SHP77 (cell line): ENCODE measurements at regions not wholly inside any gene's neighbourhood (a gene's known extent, or its start where the extent isn't known, plus 50 kb on each side); places are given as distances from the start of the nearest gene placed in this dataset.

Experiments
- DNase-seq, 2 experiments: peaks; one replicate each; lab custom pipeline; 2025; lab: John Stamatoyannopoulos, UW

DNA sequence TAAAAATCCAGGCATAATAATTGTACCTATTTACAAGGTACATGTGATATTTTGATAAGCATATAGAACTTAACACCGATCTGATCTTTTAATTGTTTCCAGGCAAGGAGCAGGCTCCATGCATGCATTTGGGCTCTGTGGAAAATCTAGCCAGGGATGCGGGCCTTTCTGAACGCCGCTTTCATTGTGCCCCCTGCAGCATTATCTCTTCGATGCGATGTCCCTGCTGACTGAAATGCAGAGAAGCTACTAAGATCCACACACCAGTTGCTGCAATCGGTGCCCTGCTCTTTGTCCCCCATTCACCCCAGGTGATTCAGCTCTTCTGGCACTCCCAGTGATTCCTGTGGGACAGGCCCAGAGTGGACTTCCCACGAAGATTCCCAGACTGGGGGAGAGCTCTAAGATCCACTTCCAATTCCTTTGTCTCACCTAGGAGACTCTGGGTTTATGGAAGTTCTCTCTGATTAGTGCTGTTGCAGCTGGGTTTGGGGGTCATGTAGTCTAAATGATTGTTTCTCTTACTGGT, 254.3 kb upstream of the AGA start:
- no peak for DNase-seq

DNA sequence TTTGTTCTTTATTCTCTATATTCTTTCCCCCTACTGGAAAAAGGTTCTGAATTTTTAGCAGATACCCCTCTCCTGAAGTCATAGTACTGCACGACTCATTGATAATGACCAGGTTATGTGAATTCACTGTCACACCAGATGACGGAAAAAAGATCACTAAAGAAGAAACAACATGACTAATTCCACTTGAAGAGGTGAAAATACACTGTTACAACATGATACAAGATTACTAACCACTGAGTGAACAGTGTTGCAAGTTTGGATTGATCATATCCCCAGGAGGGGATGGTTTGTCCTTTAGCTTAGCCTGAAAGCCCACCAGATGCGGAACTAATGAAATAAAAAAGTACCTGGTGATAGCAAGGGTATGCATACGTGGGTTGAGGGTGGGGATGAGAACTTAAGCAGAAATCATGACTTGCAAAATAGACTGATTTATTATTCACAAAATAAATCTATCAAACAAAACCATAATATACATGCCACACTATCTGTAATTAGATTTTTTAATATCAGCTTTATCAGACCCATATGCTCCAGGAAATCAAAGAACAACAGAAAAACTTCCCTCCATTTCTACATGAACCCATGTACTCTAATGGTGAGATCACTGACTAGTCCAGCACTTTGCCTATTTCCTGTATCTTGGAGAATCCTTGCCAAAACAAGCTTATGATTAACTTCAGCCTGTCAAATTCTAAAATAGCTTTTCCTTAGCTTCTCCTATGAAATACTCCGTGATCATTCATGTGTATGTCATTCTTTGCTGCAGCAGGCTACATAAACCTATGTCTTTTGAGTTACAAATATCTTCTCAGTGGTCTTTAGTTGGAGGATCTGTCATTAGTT, 257.4 kb upstream of the AGA start:
- no peak for DNase-seq

DNA sequence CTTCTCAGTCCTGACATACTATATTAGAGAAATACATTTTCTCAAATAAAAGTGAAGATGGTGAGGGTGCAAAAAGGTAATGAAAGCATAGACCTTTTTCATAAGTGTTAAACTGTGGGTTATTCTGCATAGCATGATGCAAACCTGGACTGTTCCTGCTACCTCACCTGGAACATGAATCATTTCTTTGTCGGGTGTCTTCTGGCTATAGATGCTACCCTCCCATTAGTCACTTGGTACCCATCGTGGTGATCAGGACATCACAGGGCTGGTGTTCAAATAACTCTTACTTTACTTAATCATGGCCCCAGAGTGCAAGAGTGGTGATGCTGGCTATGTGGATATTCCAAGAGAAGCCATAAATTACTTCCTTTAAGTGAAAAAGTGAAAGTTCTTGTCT, 264.7 kb upstream of the AGA start:
- DNase-seq = no peak

DNA sequence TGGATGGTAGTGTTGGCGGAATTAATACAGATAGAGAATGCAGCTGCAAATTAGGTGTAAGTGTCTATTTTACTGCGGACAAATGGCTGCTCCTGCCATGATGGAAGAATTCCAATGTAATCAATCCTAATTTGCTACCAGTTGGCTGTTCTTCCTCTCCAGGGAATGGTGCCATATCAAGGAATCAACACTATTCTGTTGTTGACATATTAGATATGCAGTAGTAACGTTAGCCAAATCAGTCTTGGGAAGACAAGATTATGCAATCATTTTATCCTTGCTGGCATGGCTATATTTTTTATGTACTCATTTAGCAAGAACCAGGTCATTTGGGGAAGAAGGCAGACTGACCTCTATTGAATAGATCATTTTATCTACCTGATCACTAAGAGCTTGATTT, 271.2 kb upstream of the AGA start:
- DNase-seq = no peak

DNA sequence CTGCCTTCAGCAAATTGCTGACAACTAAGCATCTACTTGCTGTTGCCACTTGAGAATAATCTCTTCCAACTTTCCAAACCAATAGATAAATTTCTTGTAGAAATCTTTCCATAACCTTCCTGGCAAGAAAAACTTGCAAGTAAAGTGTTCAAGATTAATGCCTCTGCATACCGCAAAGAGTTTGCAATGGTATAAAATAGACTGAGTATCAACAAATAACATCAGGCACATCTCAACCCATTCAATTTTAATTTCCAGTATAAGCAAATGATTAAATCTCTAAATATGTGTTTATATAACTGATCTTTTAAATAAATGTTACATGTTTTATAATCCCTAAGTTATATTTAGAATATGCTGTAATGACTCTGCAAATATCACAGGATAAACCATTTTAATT, 275.2 kb upstream of the AGA start:
- DNase-seq = no peak

DNA sequence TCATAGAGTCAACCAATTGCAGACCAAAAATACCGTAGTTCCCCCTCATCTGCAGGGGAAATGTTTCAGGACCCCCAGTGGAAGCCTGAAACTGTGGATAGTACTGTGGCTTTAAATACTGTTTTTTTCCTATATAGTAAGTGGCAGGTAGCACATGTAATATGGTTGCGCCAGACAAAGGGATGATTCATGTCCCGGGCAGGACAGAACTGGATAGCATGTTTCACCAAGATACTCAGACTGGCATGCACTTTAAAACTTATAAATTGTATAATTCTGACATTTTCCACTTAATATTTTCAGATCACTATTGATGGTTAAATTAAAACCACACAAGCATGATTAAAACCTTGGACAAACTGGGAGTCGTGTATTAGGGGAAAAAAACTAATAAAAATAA, 276.3 kb upstream of the AGA start:
- no peak for DNase-seq

DNA sequence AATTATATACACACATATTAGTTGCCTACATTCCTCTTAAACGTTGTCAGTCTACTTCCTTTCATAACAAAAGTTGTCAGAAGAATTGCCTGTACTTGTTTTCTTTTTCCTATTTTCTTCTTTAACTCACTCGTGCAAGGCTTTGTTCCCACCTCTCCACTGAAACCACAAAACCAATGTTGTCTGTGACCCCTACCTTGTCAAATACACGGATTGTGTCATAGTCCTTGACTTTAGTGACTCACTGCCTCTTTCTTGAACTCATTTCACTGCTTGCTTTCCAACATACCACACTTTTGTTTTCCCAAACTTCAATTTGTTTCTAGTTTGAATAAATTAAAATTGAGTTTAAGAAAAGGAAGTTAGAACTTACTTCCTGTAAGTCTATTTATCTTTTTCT, 283.9 kb upstream of the AGA start:
- no peak for DNase-seq

DNA sequence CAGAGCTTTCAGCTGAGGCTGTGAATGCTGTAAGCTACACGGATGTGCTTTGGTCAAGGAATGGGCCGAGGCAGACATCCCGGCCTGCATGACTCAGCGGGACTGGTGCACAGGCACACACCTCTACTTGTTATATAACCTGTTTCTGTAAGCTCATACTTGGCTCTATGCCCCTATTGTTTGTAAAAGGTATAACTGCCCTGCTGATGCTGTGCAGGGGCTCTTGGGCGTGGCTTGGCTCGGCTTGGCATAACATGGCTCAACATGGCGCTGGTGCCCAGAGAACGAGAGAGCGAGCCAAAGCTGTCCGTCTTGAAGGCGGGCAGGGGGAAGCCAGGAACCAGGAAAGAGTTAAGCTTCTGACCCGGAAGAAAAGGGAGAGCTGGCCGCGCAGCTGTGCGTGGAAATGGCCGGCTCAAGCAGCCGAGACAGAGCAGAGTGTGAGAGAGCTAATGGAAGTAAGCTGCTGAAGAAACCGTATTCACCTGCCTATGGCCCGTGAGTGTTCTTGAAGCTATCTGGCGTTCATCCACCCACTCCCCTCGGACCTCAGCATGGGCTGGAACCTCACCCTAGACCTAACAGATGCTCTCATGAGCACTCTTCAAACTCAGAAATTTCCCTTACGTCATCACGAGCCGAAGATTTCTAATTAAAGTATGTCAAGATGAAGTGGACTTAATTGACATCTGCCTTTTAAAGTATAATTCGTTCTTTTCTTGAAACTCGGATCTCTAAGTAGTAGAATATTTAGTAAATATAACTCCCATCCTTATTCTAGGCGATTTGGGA, 286.3 kb upstream of the AGA start:
- no peak for DNase-seq

DNA sequence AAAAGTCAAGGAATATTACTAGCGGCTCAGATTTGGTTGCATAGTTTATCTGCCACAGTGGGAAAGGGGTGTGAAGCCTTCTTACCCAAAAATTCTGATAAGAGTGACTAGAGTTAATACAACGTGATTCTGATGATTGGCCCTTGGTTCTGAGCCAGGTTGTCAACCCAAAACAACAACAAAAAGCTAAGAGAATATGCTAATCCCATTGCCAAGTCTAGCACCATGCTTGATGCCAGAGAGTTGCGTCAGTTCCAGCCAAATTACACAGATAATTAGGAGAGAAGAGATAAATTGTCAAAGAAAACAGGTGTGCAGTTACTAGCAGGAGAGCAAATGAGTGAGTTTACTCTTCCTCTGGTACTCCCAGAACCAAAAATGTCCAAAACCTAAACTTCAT, 287.4 kb upstream of the AGA start:
- DNase-seq = no peak

DNA sequence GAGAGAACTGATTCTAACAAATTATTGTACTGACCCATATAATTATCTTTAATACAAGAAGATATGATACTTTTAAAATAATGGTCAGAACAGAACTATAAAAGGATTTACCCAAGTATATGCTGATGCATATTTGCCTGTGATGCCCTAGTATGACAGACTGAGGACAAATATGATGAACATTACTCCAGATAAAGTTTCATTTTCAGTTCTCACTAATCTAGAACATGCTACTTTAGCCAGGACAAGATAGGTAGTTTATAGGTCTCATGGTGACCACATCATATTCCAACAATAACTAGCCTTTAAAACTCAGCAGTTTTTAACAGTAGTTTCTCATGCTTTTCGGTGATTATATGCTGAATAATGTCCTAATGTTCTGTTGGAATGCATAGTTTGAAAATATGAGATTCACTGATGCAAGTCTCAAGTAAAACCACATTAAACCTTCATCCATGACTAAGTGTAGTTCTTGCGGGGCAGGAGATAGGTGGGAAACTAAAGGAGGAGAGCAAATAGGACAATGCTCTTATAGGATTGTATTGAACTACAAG, 295.2 kb upstream of the AGA start:
- no peak for DNase-seq

DNA sequence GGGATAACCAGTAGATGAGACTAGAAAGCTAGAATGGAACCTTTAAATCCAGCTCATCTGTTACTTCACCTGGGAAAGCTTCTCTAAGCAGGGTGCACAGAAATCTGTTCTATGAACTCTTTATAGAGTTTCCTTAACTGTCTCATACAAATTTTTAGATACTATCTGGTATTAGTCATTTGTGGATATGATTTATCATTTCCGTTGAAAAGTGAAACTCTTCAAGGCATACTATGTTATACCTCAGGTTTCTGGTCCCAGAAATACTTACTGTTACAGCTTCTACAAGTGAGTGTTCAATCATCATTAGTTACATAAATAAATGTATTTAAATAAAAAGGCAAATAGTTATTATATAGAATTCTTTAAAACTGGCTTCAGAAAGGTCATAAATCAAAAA, 298.3 kb upstream of the AGA start:
- DNase-seq = no peak

DNA sequence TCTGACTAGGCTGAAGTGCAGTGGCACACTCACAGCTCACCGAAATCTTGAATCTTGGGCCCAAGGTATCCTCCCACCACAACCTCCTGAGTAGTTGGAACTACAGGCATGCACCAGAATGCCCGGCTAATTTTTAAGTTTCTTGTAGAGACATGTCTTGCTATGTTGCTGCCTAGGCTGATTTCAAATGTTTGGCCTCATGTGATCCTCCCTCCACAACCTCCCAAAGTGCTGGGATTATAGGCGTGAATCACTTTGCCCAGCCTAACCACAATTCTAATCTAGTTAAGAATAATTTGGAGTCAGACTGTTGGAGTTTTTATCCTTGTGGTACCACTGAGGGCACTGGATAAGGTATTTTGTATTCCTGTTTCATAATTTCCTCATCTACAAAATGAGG, 317.5 kb upstream of the AGA start:
- no peak for DNase-seq

DNA sequence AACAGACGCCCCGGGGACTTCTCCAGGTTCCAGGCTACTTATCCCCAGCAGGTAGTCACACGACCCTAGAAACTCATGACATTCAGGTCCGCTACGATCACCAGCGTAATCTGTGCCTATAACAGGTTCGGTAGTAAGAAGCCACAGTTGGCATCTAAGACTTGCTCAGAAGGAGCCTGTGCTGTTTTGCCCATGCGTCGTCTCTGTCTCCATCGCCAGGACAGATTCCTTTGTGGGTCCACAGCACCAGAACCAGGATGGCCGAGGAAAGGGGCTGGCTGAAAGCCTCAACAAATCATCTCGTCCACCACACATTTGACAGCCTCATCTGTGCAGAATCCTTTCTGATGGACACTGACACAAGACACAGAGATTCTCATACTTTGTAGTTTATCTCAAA, 319.5 kb upstream of the AGA start:
- no peak for DNase-seq

DNA sequence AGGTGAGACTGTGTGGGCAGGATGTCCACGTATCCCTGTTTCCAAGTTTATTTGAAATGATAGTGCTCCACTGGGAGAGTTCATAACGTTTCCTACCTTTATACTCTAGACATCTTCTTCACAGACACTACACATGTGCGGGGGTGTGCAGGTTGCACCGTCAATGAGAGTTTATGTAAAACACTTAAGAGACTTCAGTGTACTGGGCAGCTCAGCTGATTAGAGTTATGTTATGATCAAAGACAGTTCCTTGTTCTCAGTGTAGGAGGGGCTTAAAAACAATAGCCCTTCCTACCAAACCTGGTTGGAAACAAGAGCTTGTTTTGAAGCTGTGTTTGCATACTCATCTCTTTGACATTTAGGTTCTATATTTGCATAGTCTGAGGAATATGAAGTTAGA, 326.9 kb upstream of the AGA start:
- no peak for DNase-seq

DNA sequence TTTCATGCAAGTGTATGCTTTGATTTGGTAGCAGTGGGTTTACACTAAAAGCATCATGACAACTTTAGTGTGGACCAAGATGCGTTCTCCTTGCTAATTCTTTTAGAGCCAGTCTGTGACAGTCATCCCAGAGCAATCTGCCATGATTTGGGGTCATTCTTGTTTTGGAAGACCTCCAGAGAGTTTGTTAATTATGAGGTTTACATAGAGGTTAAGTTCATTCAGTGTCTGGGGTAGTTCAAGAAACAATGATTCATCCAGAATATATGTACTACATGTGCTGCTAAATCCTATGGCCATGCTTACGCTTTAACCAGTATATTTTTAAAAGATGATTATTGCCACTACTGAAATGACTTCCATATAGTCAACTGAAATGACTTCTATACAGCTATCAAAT, 328.5 kb upstream of the AGA start:
- no peak for DNase-seq

DNA sequence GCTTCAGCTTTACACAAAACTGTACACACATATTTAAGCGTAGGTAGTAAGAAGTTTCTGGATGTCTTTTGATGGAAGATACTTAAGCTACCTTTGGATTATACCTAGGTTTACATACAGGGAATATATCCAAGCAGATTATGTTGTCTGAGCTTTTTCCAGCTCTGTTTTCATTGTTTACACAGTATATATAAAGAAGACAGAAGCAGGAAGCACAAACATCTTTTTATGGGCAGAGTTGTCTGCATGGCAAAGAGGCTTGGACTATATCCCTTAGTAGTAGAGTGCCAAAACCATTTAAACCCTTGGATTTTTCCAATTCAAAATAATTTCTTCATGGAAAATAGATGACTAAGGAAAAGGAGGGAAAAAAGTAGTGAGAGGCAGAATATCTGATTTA, 329.4 kb upstream of the AGA start:
- no peak for DNase-seq

DNA sequence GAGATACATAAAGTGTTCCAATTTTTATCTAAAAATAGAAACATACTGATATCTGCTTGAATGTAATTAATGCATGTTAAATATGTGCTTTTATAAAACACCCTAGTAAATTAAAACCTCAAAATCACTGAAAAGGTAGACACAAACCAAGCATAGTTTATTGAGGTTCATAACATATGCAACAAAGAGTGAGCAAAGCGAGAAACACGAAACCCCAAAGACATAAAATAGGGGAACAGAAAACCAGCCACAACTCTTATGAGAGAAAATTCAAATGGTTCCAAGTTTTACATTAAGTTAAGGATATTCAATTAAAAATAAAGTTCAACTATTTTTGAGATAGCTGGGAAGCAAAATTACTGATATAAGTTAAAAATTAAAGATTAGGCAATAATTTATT, 336.4 kb upstream of the AGA start:
- no peak for DNase-seq

DNA sequence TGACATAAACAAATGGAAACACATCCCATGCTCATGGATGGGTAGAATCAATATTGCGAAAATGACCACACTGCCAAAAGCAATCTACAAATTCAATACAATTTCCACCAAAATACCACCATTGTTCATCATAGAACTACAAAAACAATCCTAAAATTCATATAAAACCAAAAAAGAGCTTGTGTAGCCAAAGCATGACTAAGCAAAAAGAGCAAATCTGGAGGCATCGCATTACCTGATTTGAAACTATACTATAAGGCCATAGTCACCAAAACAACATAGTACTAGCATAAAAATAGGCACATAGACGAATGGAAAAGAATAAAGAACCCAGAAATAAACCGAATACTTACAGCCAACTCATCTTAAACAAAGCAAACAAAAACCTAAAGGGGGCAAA, 342.8 kb upstream of the AGA start:
- DNase-seq = no peak

DNA sequence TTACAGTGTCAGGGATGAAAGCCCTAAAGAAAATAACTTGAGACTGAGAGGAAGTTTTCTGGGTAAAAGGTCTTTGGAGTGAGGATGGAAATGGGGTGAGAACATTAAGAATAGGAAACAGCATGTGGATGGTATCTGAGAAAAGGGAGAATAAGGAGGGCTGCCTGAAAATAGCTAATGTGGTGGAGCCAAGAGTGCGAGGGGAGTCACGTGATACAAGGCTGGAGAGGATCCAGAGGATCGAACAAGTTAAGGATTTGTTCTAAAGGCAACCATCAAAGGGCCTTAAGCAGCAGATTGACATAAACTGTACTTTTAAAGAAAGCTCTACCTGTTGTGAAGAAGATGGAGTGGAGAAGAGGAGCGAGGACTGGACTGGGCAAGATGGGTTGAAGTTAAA, 347.4 kb upstream of the AGA start:
- DNase-seq = no peak

DNA sequence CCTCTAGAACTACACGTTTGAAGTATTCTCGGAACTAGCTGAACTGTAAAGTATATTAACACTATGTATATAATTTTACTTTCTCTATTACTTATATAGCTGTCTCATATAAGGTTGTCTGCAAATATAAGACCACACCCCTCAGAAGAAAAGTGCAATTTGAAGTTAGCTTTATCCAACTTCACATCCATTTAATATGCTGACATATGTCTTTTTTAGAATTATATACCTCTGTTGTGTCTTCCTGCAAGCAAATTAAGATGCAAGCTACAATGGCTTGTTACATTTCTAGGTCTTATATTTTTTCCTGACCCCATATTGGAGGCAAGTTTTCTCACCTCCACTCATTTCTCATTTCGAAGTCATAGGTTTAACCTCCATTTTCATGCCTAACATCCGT, 349.0 kb upstream of the AGA start:
- no peak for DNase-seq

DNA sequence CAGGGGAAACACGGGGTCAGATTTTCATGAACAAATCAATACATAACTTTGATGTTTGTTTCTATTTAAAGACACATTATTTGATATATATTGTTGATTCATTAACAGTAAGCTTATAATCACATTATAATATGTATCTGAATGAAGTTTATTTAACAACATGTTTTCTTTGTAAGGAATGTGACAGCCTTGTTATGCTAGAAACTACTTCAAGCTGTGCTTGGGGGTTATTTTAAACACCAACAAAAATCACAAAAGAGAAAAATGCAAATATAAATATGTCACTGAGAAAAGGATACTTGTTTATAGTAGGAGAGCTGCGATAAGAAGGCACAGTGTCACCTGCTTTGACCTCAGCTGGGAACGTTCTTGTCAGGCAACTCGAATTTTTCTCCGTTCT, 354.6 kb upstream of the AGA start:
- no peak for DNase-seq

DNA sequence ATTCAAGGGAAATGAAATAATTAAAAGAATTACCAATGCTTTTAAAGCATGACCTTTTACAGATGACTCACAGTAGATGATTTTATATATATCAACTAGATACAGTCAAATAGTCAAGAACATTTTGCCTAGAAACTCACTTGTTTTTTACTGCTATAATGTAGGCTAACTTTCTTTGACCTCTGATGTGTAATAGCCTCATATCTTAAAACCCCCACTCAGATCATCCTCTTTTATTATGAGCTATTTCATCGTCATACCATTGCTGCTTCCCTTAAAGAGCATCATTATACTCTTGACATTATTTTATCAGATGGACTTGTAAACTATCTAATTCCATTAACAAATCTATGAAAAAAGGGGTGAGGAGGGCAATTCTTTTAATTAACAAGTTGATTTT, 355.9 kb upstream of the AGA start:
- DNase-seq = no peak

DNA sequence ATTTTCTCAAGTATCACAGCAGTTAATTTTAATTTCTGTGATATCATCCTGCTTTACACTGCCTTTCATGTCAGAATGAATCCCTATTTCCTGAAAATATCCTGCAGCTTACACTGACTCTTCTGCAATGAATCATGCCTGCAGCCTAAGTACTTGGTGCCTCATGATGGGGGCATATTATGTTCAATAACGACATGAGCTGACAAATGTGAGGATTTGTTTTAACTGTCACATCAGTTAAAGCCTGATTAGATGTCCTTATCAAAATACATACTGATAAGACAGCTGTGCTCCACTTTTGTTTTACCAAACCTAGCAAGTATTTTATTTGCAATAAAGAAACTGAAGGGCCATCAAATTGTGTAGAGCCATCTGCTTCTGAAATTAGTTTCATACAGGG, 359.9 kb upstream of the AGA start:
- DNase-seq = no peak
